ENCODE measurements at regions not wholly inside any gene's neighbourhood (a gene's known extent, or its start where the extent isn't known, plus 50 kb on each side); places are given as distances from the start of the nearest gene placed in this dataset.

DNA sequence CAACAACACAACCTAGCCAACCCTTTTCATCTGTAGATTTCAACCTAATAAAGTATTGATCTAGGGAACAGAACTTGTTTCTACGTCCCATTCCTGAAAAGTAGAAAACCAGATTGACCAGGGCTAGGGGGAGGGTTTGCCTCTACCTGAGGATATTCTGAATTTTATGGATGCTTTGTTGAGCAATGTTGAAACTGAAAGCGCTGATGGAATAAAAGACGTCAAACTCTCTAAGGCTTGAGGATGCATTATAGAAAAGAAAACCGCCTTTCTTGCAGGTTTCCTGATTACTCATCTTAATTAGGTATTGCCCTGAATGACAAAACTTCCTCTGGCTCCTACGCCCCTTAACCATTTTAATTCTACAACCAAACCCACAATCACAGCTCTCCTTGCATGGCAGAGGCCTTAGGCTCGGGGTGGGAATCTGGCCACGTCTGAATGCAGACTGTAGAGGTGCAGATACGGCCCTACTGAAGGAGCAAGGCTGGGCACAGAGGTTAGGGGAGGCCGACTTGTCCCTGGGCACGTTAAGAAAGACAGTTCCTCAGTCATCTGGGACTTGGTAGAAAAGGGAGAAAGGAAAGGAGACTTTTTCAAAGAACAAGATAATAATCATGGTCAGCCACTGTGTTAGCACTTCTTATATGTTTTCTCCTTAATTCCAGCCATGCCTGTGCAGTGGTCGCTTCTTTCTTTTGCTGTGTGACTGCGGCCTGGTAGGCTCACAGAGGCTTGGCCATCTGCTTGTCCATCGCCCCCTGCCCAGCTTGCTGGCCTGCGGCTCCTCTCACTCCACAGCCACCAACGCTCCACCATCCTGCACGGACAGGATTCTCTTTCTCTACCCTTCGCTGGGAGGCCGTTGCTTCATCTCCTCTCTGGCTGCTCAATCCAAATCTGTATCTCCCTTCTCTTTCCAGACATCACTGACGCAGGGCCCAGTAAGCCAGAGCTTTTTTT is 209.5 kb downstream of the VAPA start:
- TF ChIP-seq EZH2 (IDR thresholded peaks at IDR 0.05) (no peak), POLR2AphosphoS5 (IDR thresholded peaks at IDR 0.05; ENCODE audit: borderline replicate concordance, low read depth, low read length) (no peak)
